ENCODE measurements at regions not wholly inside any gene's neighbourhood (a gene's known extent, or its start where the extent isn't known, plus 50 kb on each side); places are given as distances from the start of the nearest gene placed in this dataset.

GRCh38 chr17:72208832-72209231 is 88.0 kb downstream of the SOX9 start:
- no peak for DNase-seq (ENCODE audit: low read depth)

- DNase-seq (ENCODE audit: low read depth): no peak
Observed at GRCh38 chr17:72212041-72212440, 91.2 kb downstream of the SOX9 start.

GRCh38 chr17:72215490-72215889 is 94.7 kb downstream of the SOX9 start:
- DNase-seq (ENCODE audit: low read depth): no peak

- no peak for DNase-seq (ENCODE audit: low read depth)
Observed at GRCh38 chr17:72215928-72216327, 95.1 kb downstream of the SOX9 start.

- no peak for DNase-seq (ENCODE audit: low read depth)
Observed at GRCh38 chr17:72219137-72219823, 98.5 kb downstream of the SOX9 start.

- DNase-seq (ENCODE audit: low read depth): no peak
Observed at GRCh38 chr17:72219824-72220493, 99.1 kb downstream of the SOX9 start.

- no peak for DNase-seq (ENCODE audit: low read depth)
Observed at GRCh38 chr17:72222661-72223380, 102.0 kb downstream of the SOX9 start.

GRCh38 chr17:72223866-72224291 is 103.1 kb downstream of the SOX9 start:
- no peak for DNase-seq (ENCODE audit: low read depth)

- no peak for DNase-seq (ENCODE audit: low read depth)
Observed at GRCh38 chr17:72226322-72226721, 105.5 kb downstream of the SOX9 start.

GRCh38 chr17:72233986-72234385 is 113.2 kb downstream of the SOX9 start:
- no peak for DNase-seq (ENCODE audit: low read depth)

GRCh38 chr17:72234985-72235384 is 114.2 kb downstream of the SOX9 start:
- no peak for DNase-seq (ENCODE audit: low read depth)

GRCh38 chr17:72236980-72237633 is 116.3 kb downstream of the SOX9 start:
- DNase-seq (ENCODE audit: low read depth): no peak

- no peak for DNase-seq (ENCODE audit: low read depth)
Observed at GRCh38 chr17:72238157-72238673, 117.4 kb downstream of the SOX9 start.

GRCh38 chr17:72239548-72239947 is 118.7 kb downstream of the SOX9 start:
- DNase-seq (ENCODE audit: low read depth): no peak

GRCh38 chr17:72240333-72240732 is 119.5 kb downstream of the SOX9 start:
- no peak for DNase-seq (ENCODE audit: low read depth)

- peak; percentile 54 for DNase-seq (ENCODE audit: low read depth)
Observed at GRCh38 chr17:72244494-72244893, 123.7 kb downstream of the SOX9 start.

- peak; percentile 8 for DNase-seq (ENCODE audit: low read depth)
Observed at GRCh38 chr17:72244956-72245355, 124.1 kb downstream of the SOX9 start.

GRCh38 chr17:72249441-72249840 is 128.6 kb downstream of the SOX9 start:
- no peak for DNase-seq (ENCODE audit: low read depth)

- no peak for DNase-seq (ENCODE audit: low read depth)
Observed at GRCh38 chr17:72250206-72250605, 129.4 kb downstream of the SOX9 start.

GRCh38 chr17:72253597-72253996 is 132.8 kb downstream of the SOX9 start:
- no peak for DNase-seq (ENCODE audit: low read depth)

GRCh38 chr17:72254808-72255449 is 134.1 kb downstream of the SOX9 start:
- peak; percentile 10 for DNase-seq (ENCODE audit: low read depth)

GRCh38 chr17:72255481-72255880 is 134.7 kb downstream of the SOX9 start:
- DNase-seq (ENCODE audit: low read depth): no peak
